Choroid plexus epithelial cell (primary cell): ENCODE measurements at regions not wholly inside any gene's neighbourhood (a gene's known extent, or its start where the extent isn't known, plus 50 kb on each side); places are given as distances from the start of the nearest gene placed in this dataset.

ENCODE experiments used
- DNase-seq: peaks from one replicate; pipeline ENCODE4 v3.0.0-alpha.2; 2010; ENCODE audit warnings: low read depth
- H3K4me3 ChIP-seq: 2 replicates; pipeline ENCODE4 v1.5.1; 2011; ENCODE audit warnings: low read depth, mild to moderate bottlenecking, control low read depth, low read length, moderate library complexity
- TF ChIP-seq, protein P1 (sequence below): conservative IDR thresholded peaks from 2 replicates; pipeline ENCODE4 v1.5.1; 2011; ENCODE audit warnings: low read depth, mild to moderate bottlenecking, control low read depth, inconsistent platforms, low read length, moderate library complexity

DNA sequence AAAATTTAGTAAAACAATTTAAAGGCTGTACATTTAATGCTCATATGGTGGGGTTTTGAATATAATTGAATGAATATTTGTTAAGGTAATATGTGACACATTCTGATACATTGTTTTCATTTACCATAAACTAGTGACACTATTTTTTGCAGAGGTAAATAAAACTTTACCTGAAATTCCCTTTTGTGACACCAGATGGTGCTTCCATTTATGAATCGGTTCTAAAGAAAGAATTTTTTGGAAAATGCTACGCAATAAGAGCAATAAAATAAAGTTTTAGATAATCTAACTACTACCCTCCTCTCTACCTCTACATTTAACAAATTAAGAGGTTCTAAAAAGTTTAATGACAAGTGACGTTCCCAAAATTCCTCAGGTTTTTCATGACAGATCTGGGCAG is 448.9 kb downstream of the MAGEB5 start:
- no peak for DNase-seq
- TF ChIP-seq, protein P1, sequence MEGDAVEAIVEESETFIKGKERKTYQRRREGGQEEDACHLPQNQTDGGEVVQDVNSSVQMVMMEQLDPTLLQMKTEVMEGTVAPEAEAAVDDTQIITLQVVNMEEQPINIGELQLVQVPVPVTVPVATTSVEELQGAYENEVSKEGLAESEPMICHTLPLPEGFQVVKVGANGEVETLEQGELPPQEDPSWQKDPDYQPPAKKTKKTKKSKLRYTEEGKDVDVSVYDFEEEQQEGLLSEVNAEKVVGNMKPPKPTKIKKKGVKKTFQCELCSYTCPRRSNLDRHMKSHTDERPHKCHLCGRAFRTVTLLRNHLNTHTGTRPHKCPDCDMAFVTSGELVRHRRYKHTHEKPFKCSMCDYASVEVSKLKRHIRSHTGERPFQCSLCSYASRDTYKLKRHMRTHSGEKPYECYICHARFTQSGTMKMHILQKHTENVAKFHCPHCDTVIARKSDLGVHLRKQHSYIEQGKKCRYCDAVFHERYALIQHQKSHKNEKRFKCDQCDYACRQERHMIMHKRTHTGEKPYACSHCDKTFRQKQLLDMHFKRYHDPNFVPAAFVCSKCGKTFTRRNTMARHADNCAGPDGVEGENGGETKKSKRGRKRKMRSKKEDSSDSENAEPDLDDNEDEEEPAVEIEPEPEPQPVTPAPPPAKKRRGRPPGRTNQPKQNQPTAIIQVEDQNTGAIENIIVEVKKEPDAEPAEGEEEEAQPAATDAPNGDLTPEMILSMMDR, result no peak
- no peak overlapping the region for H3K4me3 ChIP-seq

DNA sequence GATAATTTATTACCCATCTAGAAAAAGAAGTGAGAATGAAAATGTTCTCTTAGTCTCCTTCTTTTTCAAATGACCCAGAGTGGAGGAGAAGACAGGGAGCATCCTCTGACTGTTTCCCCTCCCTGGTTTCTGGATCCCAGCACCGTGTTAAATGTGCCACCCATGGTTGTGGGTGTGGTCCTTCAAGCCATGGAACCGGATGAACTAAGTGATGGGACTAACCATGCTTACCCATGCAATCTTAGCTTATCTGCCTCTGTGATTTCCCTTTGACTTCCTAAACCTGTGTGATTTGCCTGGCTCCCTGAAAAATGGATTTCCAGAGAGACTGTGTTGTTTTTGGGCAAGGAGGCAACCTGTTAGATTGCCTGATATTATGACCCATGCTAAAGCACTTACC is 437.1 kb downstream of the MAGEB5 start:
- no peak for DNase-seq
- no peak overlapping the region for H3K4me3 ChIP-seq
- TF ChIP-seq, protein P1, result no peak

DNA sequence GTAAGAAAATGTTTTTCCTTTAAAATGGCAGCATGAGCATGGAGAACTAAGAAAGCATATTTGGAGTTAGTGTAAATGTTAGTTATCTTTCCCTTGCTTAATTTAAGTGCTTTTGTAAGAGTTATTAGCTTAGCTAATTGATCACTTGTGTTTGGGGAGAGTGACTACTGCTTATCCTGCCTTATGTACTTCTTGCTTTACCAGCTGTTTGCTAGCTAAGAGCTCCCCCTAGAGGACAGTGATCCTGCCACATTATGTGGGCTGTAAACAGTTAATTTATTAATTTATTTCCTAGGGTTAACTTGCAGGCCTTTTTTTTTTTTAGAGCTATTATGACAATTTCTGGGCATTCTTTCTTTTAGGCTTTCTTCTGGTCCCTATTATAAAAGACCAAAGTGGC is 435.8 kb downstream of the MAGEB5 start:
- no peak overlapping the region for H3K4me3 ChIP-seq
- DNase-seq, result peak; percentile 6
- TF ChIP-seq, protein P1, result peak; percentile 20

DNA sequence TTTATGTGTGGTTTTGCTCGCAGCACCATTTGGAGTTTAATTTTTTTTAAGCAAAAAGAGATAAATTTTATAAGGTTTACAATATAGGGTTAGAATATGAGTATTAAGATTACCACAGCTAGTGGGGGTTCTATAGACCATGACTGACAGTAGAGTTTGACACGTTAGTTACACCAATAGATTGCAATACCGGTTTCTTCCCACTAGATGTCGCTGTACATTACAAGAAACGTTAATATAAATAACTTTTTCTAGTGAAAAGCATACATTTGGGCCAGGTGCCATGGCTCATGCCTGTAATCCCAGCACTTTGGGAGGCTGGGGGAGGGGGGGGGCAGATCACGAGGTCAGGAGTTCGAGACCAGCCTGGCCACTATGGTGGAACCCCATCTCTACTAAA is 433.6 kb downstream of the MAGEB5 start:
- TF ChIP-seq, protein P1, result peak; percentile 36
- DNase-seq, result peak; percentile 41
- no peak overlapping the region for H3K4me3 ChIP-seq

DNA sequence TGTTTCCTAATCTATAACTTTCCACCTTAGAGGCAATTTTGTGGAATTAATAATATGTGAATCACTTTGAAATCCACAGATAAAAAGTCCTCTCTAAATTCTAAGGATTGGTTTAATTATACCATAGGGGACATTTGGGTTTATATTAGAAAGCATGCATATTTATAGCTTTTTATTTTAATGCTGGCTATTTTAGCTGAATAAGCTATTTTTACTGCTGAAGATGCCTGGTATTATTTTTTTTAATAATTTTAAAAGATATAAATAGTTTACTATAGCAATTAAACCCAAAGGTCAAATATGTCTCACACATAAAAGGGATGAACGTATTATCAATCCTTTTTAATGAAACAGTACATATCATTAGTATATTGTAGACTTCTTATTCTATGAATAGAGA is 415.4 kb downstream of the MAGEB5 start:
- TF ChIP-seq, protein P1, result no peak
- DNase-seq, result no peak
- H3K4me3 ChIP-seq, result no peak overlapping the region

DNA sequence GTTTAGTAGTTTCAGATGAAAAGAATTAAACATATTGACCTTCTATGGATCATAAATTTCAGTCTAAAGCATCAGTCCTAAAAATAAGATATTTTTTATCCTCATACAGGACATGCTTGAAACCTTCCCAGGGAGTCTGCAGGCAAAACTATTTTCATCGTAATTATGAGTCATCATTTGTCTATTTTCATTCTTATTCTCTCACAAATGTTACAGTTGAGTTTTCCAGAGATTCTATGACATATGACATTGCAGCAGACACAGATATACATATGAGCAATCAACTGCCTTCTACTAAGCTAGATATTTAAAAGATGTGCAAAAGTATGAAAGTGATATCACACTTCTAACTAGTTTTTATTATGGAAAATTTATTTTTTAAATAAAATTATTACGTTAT is 398.0 kb downstream of the MAGEB5 start:
- peak; percentile 56 for DNase-seq
- no peak overlapping the region for H3K4me3 ChIP-seq
- TF ChIP-seq, protein P1, result no peak

DNA sequence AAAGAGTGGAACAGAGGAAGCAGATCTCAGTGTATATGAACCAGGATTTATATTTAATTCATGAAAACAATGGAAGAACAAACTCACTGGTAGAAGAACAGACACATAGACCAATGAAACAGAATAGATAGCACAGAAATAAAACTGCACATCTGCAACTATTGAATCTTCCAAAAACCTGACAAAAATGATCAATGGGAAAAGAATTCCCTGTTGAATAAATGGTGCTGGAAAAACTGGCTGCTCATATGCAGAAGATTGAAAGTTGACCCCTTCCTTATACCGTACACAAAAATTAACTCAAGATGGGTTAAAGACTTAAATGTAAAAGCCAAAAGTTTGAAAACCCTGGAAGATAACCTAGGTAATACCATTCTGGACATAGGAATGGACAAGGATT is 391.0 kb downstream of the MAGEB5 start:
- TF ChIP-seq, protein P1, result no peak
- no peak for DNase-seq
- no peak overlapping the region for H3K4me3 ChIP-seq
